A549 (cell line): ENCODE measurements at regions not wholly inside any gene's neighbourhood (a gene's known extent, or its start where the extent isn't known, plus 50 kb on each side); places are given as distances from the start of the nearest gene placed in this dataset.
"Not testable (repeated sequence)": the region's sequence is repeated elsewhere in the genome, so short reads cannot be mapped to it uniquely, and the experiment has no call there.

ENCODE experiments used
- CHD2 ChIP-seq: fragments of 150-350 bp; IDR thresholded peaks from 2 replicates; pipeline ENCODE4 v1.6.1; 2014; ENCODE audit warnings: low read length; ENCODE audit not compliant: partially characterized antibody
- EP300 ChIP-seq, 2 experiments: fragments of >200 bp; sonication (Bioruptor Twin); formaldehyde crosslinking; IDR thresholded peaks; 2 replicates in 1 of 2; 3 replicates in 1 of 2; pipeline ENCODE4 v1.6.1; 2016 to 2017
- HDAC2 ChIP-seq: fragments of 200-600 bp; sonication (generic); IDR thresholded peaks from 2 replicates; pipeline ENCODE4 v1.6.1; 2016
- JUN ChIP-seq, 2 experiments: fragments of >200 bp; sonication (Bioruptor Twin); formaldehyde crosslinking; IDR thresholded peaks; 2 replicates in 1 of 2; 3 replicates in 1 of 2; pipeline ENCODE4 v1.6.1; 2016 to 2017
- JUNB ChIP-seq: fragments of >200 bp; sonication (Bioruptor Twin); formaldehyde crosslinking; IDR thresholded peaks from 2 replicates; pipeline ENCODE4 v1.6.1; 2016
- POLR2A ChIP-seq: IDR thresholded peaks from 2 replicates; pipeline ENCODE4 v1.6.1; 2012; ENCODE audit warnings: mild to moderate bottlenecking, low read length
- RAD21 ChIP-seq, 2 experiments: fragments of >200 bp in 1 of 2; sonication (Bioruptor Twin) in 1 of 2; formaldehyde crosslinking in 1 of 2; IDR thresholded peaks in 1 of 2; conservative IDR thresholded peaks in 1 of 2; 2 replicates in 1 of 2; 3 replicates in 1 of 2; pipeline ENCODE4 v1.6.1; 2012 to 2018; ENCODE audit warnings: inconsistent platforms in 1 of 2
- RCOR1 ChIP-seq: fragments of 150-350 bp; IDR thresholded peaks from 2 replicates; pipeline ENCODE4 v1.6.1; 2014; ENCODE audit warnings: antibody characterized with exemption, low read length, low read depth
- SMC3 ChIP-seq: fragments of >200 bp; sonication (Bioruptor Twin); formaldehyde crosslinking; IDR thresholded peaks from 3 replicates; pipeline ENCODE4 v1.6.1; 2018; ENCODE audit warnings: inconsistent platforms
- SREBF2 ChIP-seq: fragments of 450-650 bp; IDR thresholded peaks from 2 replicates; pipeline ENCODE4 v1.6.1; 2014; ENCODE audit warnings: mild to moderate bottlenecking, moderate library complexity
- TF ChIP-seq, protein P1 (sequence below): fragments of >200 bp; sonication (Bioruptor Twin); formaldehyde crosslinking; IDR thresholded peaks from 3 replicates; pipeline ENCODE4 v1.5.1; 2016
- TF ChIP-seq, protein P2 (sequence below): IDR thresholded peaks from 2 replicates; pipeline ENCODE4 v1.6.1; 2012; ENCODE audit warnings: low read depth, borderline replicate concordance
- TF ChIP-seq, protein P3 (sequence below): fragments of 250-450 bp; sonication (Bioruptor Pico); IDR thresholded peaks from 2 replicates; pipeline ENCODE4 v1.5.0; 2020; ENCODE audit warnings: low read depth, mild to moderate bottlenecking, moderate library complexity

DNA sequence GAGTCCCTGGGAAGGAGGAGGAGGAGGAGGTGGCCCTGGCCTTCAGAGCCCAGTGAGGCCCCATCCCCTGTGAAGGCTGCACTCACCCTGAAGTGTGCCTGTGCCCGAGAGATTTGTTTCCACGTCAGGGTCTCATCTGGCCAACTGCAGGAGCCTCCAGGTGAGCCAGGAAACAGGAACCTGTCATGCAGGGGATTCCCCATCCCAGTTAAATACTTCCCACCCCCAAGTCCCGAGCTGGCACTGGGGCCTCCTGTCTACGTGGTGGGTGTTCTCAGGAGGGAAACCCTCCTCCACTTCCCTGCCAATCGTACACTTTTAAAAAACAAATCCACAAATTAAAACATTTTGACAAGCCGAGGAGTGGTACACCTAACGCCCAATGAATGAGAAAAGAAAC, 50.9 kb upstream of the SFSWAP start:
- TF ChIP-seq RCOR1; JUN (IDR thresholded peaks at IDR 0.05); JUNB; SMC3; EP300 (IDR thresholded peaks at IDR 0.05); POLR2A; SREBF2; RAD21 (conservative IDR thresholded peaks at IDR 0.05 in 1 of 2, IDR thresholded peaks at IDR 0.05 in 1 of 2); HDAC2; CHD2: not testable (repeated sequence)
- TF ChIP-seq, protein P1, sequence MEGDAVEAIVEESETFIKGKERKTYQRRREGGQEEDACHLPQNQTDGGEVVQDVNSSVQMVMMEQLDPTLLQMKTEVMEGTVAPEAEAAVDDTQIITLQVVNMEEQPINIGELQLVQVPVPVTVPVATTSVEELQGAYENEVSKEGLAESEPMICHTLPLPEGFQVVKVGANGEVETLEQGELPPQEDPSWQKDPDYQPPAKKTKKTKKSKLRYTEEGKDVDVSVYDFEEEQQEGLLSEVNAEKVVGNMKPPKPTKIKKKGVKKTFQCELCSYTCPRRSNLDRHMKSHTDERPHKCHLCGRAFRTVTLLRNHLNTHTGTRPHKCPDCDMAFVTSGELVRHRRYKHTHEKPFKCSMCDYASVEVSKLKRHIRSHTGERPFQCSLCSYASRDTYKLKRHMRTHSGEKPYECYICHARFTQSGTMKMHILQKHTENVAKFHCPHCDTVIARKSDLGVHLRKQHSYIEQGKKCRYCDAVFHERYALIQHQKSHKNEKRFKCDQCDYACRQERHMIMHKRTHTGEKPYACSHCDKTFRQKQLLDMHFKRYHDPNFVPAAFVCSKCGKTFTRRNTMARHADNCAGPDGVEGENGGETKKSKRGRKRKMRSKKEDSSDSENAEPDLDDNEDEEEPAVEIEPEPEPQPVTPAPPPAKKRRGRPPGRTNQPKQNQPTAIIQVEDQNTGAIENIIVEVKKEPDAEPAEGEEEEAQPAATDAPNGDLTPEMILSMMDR: not testable (repeated sequence)
- TF ChIP-seq, protein P2, sequence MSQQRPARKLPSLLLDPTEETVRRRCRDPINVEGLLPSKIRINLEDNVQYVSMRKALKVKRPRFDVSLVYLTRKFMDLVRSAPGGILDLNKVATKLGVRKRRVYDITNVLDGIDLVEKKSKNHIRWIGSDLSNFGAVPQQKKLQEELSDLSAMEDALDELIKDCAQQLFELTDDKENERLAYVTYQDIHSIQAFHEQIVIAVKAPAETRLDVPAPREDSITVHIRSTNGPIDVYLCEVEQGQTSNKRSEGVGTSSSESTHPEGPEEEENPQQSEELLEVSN: not testable (repeated sequence)
- TF ChIP-seq, protein P3, sequence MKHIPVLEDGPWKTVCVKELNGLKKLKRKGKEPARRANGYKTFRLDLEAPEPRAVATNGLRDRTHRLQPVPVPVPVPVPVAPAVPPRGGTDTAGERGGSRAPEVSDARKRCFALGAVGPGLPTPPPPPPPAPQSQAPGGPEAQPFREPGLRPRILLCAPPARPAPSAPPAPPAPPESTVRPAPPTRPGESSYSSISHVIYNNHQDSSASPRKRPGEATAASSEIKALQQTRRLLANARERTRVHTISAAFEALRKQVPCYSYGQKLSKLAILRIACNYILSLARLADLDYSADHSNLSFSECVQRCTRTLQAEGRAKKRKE (CRISPR knock-in tag): not testable (repeated sequence)
